Prostate gland (tissue), 2 donors: ENCODE measurements at regions not wholly inside any gene's neighbourhood (a gene's known extent, or its start where the extent isn't known, plus 50 kb on each side); places are given as distances from the start of the nearest gene placed in this dataset.
"Not testable (repeated sequence)": the region's sequence is repeated elsewhere in the genome, so short reads cannot be mapped to it uniquely, and the experiment has no call there.

Experiments used
- POLR2A ChIP-seq: fragments of 450-650 bp; IDR thresholded peaks from one replicate; pipeline ENCODE4 v1.6.1; 2016; ENCODE audit warnings: antibody characterized with exemption, mild to moderate bottlenecking
- POLR2AphosphoS5 ChIP-seq: sonication (generic); formaldehyde crosslinking; IDR thresholded peaks from one replicate; pipeline ENCODE4 v1.6.1; 2017; ENCODE audit warnings: antibody characterized with exemption
- TF ChIP-seq, protein P1 (sequence below), 4 experiments: fragments of 200-600 bp in 2 of 4; fragments of 450-650 bp in 2 of 4; sonication (generic) in 2 of 4; IDR thresholded peaks; 1 replicate in 3 of 4; 2 replicates in 1 of 4; pipeline ENCODE4 v1.5.1; 2016 to 2019; ENCODE audit warnings: antibody characterized with exemption in 4 of 4, mild to moderate bottlenecking in 2 of 4, moderate library complexity in 2 of 4

DNA sequence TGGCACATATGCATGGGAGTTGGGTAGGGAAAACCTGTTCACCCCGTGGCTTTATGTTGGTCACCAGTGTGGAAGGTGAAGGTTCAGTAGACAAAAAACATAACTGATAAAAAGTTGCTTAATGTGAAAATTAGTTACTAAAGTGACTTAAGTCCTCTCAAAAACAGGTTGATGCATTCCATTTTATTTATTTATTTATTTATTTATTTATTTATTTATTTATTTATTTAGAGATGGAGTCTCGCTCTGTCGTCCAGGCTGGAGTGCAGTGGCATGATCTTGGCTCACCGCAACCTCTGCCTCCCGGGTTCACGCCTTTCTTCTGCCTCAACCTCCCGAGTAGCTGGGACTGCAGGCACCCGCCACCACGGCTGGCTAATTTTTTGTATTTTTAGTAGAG, 541.0 kb downstream of the DCDC2C start:
- TF ChIP-seq, protein P1, sequence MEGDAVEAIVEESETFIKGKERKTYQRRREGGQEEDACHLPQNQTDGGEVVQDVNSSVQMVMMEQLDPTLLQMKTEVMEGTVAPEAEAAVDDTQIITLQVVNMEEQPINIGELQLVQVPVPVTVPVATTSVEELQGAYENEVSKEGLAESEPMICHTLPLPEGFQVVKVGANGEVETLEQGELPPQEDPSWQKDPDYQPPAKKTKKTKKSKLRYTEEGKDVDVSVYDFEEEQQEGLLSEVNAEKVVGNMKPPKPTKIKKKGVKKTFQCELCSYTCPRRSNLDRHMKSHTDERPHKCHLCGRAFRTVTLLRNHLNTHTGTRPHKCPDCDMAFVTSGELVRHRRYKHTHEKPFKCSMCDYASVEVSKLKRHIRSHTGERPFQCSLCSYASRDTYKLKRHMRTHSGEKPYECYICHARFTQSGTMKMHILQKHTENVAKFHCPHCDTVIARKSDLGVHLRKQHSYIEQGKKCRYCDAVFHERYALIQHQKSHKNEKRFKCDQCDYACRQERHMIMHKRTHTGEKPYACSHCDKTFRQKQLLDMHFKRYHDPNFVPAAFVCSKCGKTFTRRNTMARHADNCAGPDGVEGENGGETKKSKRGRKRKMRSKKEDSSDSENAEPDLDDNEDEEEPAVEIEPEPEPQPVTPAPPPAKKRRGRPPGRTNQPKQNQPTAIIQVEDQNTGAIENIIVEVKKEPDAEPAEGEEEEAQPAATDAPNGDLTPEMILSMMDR (IDR thresholded peaks at IDR 0.05), result not testable (repeated sequence)
- not testable (repeated sequence) for TF ChIP-seq POLR2A, POLR2AphosphoS5
